Stimulated activated naive CD4-positive, alpha-beta T cell (primary cell): ENCODE measurements at regions not wholly inside any gene's neighbourhood (a gene's known extent, or its start where the extent isn't known, plus 50 kb on each side); places are given as distances from the start of the nearest gene placed in this dataset.

Source experiments
- DNase-seq, 6 experiments: peaks; one replicate each; lab custom pipeline; 2025; lab: John Stamatoyannopoulos, UW

- DNase-seq, result no peak
These were observed 55.5 kb upstream of the NPAS2 start for GRCh38 chr2:100764430-100764829.

- no peak for DNase-seq
These were observed 54.5 kb upstream of the NPAS2 start for GRCh38 chr2:100765481-100765880.

- DNase-seq, result no peak
These were observed 53.7 kb upstream of the NPAS2 start for GRCh38 chr2:100766256-100766655.

GRCh38 chr2:100766806-100767205, 53.1 kb upstream of the NPAS2 start:
- no peak for DNase-seq

GRCh38 chr2:100767224-100767653, 52.7 kb upstream of the NPAS2 start:
- no peak for DNase-seq

- no peak for DNase-seq
These were observed 51.8 kb upstream of the NPAS2 start for GRCh38 chr2:100767810-100768806.
